ENCODE measurements at regions not wholly inside any gene's neighbourhood (a gene's known extent, or its start where the extent isn't known, plus 50 kb on each side); places are given as distances from the start of the nearest gene placed in this dataset.

GRCh38 chr5:174987443-174988012 lies 263.1 kb downstream of the MSX2 start:
- H3K79me2 ChIP-seq (ENCODE audit: low read length), result no peaks in the 10 kb centered on the region
- no peaks in the 10 kb centered on the region for H3K9me3 ChIP-seq (ENCODE audit: low read length)
- DNase-seq (no peak), ATAC-seq (no peak)
- H3K36me3 ChIP-seq (ENCODE audit: low read depth, low read length), result no peaks in the 10 kb centered on the region
- H3K4me2 ChIP-seq (ENCODE audit: low read length), result no peak overlapping the region
- no TSS peak for BruUV-seq (replicated peaks)
- no peaks in the 10 kb centered on the region for H3K27me3 ChIP-seq (ENCODE audit: low read length)
- H4K20me1 ChIP-seq (ENCODE audit: low read length), result no peaks in the 10 kb centered on the region
- no peaks in the 10 kb centered on the region for H3K9me2 ChIP-seq (replicated peaks; ENCODE audit: low read length)
- H2AFZ ChIP-seq (ENCODE audit: low read length), result no peak overlapping the region
- ChIA-PET CTCF (no interaction called here), POLR2A (ENCODE audit: unreplicated experiment) (no interaction called here)
- H3K4me1 ChIP-seq (ENCODE audit: insufficient read depth, low read length), result no peaks in the 10 kb centered on the region
- TF ChIP-seq EZH2 (IDR thresholded peaks at IDR 0.05; ENCODE audit: low read length, unreplicated experiment), result no peak
- TF ChIP-seq EZH2phosphoT487 (IDR thresholded peaks at IDR 0.05; ENCODE audit: borderline replicate concordance, low read length), result no peak
- no peak for TF ChIP-seq CTCF (conservative IDR thresholded peaks at IDR 0.05; ENCODE audit: low read depth, low read length)
- no peak overlapping the region for H3K27ac ChIP-seq (ENCODE audit: low read length)
- no peak overlapping the region for H3K4me3 ChIP-seq (ENCODE audit: low read length)
- H3K9ac ChIP-seq (ENCODE audit: low read length), result no peak overlapping the region
- intact Hi-C loops (cut with micrococcal nuclease), result no loop called here
- no peaks in the 10 kb centered on the region for H3F3A ChIP-seq (ENCODE audit: low read length, unreplicated experiment)

DNA sequence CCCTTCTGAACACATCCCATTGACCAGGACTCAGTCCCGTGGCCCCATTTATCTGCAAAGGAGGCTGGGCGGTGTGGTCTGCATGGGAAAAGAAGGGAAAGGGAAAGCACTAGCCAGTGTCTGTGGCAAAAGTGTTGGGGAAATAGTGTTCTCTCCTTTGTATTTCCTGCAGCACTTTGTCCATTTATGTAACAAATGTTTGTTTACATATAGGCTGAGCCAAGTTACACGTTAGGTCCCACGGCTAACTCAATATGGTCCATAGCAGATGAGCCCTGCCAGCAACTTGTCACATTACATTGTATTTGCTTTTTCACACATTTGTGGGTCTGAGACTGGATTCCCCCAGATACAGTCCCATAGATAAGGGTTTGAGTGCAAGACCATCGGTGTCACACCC lies 260.5 kb downstream of the MSX2 start:
- ChIA-PET POLR2A (ENCODE audit: unreplicated experiment) (no interaction called here), CTCF (no interaction called here)
- TF ChIP-seq EZH2 (IDR thresholded peaks at IDR 0.05; ENCODE audit: low read length, unreplicated experiment) (no peak), CTCF (conservative IDR thresholded peaks at IDR 0.05; ENCODE audit: low read depth, low read length) (no peak)
- H3K36me3 ChIP-seq (ENCODE audit: low read depth, low read length), result no peaks in the 10 kb centered on the region
- no TSS peak for BruUV-seq (replicated peaks)
- H2AFZ ChIP-seq (ENCODE audit: low read length), result no peak overlapping the region
- H3K9me2 ChIP-seq (replicated peaks; ENCODE audit: low read length), result no peaks in the 10 kb centered on the region
- DNase-seq (no peak), ATAC-seq (no peak)
- H4K20me1 ChIP-seq (ENCODE audit: low read length), result no peaks in the 10 kb centered on the region
- H3F3A ChIP-seq (ENCODE audit: low read length, unreplicated experiment), result no peaks in the 10 kb centered on the region
- no peaks in the 10 kb centered on the region for H3K79me2 ChIP-seq (ENCODE audit: low read length)
- intact Hi-C loops (cut with micrococcal nuclease), result no loop called here
- no peaks in the 10 kb centered on the region for H3K27me3 ChIP-seq (ENCODE audit: low read length)
- no peak overlapping the region for H3K4me2 ChIP-seq (ENCODE audit: low read length)
- H3K9ac ChIP-seq (ENCODE audit: low read length), result no peak overlapping the region
- H3K4me1 ChIP-seq (ENCODE audit: insufficient read depth, low read length), result no peaks in the 10 kb centered on the region
- H3K9me3 ChIP-seq (ENCODE audit: low read length), result no peaks in the 10 kb centered on the region
- no peak overlapping the region for H3K4me3 ChIP-seq (ENCODE audit: low read length)
- no peak overlapping the region for H3K27ac ChIP-seq (ENCODE audit: low read length)

DNA sequence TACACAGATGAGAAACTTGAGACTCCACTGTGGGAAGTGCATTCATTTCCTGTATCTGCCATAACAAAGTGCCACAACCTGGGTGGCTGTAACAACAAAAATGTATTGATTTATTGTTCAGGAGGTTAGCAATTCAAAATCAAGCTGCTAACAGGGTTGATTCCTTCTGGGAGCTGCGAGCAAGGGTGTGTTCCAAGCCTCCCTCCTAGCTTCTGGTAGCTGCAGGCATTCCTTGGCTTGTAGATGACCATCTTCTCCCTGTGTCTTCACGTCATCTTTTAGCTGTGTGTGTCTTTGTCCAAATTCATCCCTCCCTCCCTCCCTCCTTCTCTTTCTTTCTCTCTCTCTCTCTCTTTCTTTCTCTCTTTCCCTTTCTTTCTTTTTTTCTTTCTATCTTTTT lies 258.1 kb downstream of the MSX2 start:
- Histone ChIP-seq H3K4me3 (ENCODE audit: low read length) (no peak overlapping the region), H3K9ac (ENCODE audit: low read length) (no peak overlapping the region), H2AFZ (ENCODE audit: low read length) (no peak overlapping the region), H3K4me2 (ENCODE audit: low read length) (no peak overlapping the region), H3K27me3 (ENCODE audit: low read length) (no peaks in the 10 kb centered on the region), H3K4me1 (ENCODE audit: insufficient read depth, low read length) (no peaks in the 10 kb centered on the region), H3F3A (ENCODE audit: low read length, unreplicated experiment) (no peaks in the 10 kb centered on the region), H3K9me2 (replicated peaks; ENCODE audit: low read length) (no peaks in the 10 kb centered on the region), H3K36me3 (ENCODE audit: low read depth, low read length) (no peaks in the 10 kb centered on the region), H3K79me2 (ENCODE audit: low read length) (no peaks in the 10 kb centered on the region), H3K27ac (ENCODE audit: low read length) (no peak overlapping the region), H4K20me1 (ENCODE audit: low read length) (no peaks in the 10 kb centered on the region), H3K9me3 (ENCODE audit: low read length) (no peaks in the 10 kb centered on the region)
- no peak for TF ChIP-seq CTCF (conservative IDR thresholded peaks at IDR 0.05; ENCODE audit: low read depth, low read length)
- no peak for TF ChIP-seq EZH2phosphoT487 (IDR thresholded peaks at IDR 0.05; ENCODE audit: borderline replicate concordance, low read length)
- TF ChIP-seq EZH2 (IDR thresholded peaks at IDR 0.05; ENCODE audit: low read length, unreplicated experiment), result no peak
- CTCF ChIA-PET, result no interaction called here
- intact Hi-C loops (cut with micrococcal nuclease), result no loop called here
- no peak for DNase-seq
- BruUV-seq (replicated peaks), result no TSS peak
- POLR2A ChIA-PET (ENCODE audit: unreplicated experiment), result no interaction called here
- no peak for ATAC-seq
